Colonic mucosa (tissue), 4 donors: ENCODE measurements at regions not wholly inside any gene's neighbourhood (a gene's known extent, or its start where the extent isn't known, plus 50 kb on each side); places are given as distances from the start of the nearest gene placed in this dataset.

Experiments
- DNase-seq: peaks from one replicate; pipeline ENCODE4 v3.0.0-alpha.2; 2020
- H3K27ac ChIP-seq: fragments of 200-600 bp; one replicate; pipeline ENCODE4 v1.8.0; 2021
- H3K27me3 ChIP-seq: fragments of 200-600 bp; one replicate; pipeline ENCODE4 v1.8.0; 2021
- H3K36me3 ChIP-seq: fragments of 200-600 bp; one replicate; pipeline ENCODE4 v1.8.0; 2021
- H3K4me1 ChIP-seq: fragments of 200-600 bp; one replicate; pipeline ENCODE4 v1.8.0; 2021; ENCODE audit warnings: mild to moderate bottlenecking
- H3K4me3 ChIP-seq: fragments of 200-600 bp; one replicate; pipeline ENCODE4 v1.8.0; 2021
- H3K9ac ChIP-seq, 2 donors: one replicate each; pipeline ENCODE4 v1.7.0; 2013; ENCODE audit warnings: control low read depth in 2 of 2, low read depth in 2 of 2, low read length in 2 of 2
- H3K9me3 ChIP-seq: fragments of 200-600 bp; one replicate; pipeline ENCODE4 v1.8.0; 2021
- intact Hi-C: fragments of 100-400 bp; cut with DNase I; formaldehyde crosslinking; loops from one replicate; pipeline ENCODE4 v1.14.1; 2022
- TF ChIP-seq, protein P1 (sequence below): fragments of 200-600 bp; IDR thresholded peaks from one replicate; pipeline ENCODE4 v1.8.0; 2022; ENCODE audit warnings: antibody characterized with exemption, mild to moderate bottlenecking
- donor health status: healthy.
- donor health status: DM: no; HTN: no; CAD: no.
- donor health status: DM: no; HTN: no; CAD: no.

DNA sequence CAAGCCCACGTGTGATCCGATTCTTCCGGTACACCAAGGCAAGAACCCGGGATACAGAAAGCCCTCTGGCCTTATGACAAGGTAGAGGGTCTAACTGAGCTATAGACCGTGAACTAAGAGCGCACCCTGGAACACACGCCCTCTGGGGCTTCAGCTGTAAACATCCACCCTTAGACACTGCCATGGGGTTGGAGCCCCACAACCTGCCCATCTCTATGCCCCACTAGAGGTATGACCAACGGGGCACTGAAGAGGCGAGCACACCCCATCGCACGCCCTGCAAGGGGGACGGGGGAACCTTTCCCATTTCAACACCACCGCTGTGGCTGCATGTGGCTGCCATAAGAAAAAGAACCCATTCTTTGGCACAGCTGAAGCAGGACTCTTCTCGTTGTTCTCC, 1206.0 kb upstream of the TMEM132C start:
- H3K27ac ChIP-seq, result peak overlapping the region; percentile 47
- H3K36me3 ChIP-seq, result no peaks in the 10 kb centered on the region
- TF ChIP-seq, protein P1, sequence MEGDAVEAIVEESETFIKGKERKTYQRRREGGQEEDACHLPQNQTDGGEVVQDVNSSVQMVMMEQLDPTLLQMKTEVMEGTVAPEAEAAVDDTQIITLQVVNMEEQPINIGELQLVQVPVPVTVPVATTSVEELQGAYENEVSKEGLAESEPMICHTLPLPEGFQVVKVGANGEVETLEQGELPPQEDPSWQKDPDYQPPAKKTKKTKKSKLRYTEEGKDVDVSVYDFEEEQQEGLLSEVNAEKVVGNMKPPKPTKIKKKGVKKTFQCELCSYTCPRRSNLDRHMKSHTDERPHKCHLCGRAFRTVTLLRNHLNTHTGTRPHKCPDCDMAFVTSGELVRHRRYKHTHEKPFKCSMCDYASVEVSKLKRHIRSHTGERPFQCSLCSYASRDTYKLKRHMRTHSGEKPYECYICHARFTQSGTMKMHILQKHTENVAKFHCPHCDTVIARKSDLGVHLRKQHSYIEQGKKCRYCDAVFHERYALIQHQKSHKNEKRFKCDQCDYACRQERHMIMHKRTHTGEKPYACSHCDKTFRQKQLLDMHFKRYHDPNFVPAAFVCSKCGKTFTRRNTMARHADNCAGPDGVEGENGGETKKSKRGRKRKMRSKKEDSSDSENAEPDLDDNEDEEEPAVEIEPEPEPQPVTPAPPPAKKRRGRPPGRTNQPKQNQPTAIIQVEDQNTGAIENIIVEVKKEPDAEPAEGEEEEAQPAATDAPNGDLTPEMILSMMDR, result no peak
- H3K9me3 ChIP-seq, result no peaks in the 10 kb centered on the region
- DNase-seq, result no peak
- H3K4me3 ChIP-seq, result peak overlapping the region; percentile 28
- intact Hi-C loops, result no loop called here
- H3K27me3 ChIP-seq, result no peaks in the 10 kb centered on the region
- peaks cover 3% of the 10 kb centered on the region for H3K4me1 ChIP-seq
- H3K9ac ChIP-seq, result peak overlapping the region; percentile 24 to 58

DNA sequence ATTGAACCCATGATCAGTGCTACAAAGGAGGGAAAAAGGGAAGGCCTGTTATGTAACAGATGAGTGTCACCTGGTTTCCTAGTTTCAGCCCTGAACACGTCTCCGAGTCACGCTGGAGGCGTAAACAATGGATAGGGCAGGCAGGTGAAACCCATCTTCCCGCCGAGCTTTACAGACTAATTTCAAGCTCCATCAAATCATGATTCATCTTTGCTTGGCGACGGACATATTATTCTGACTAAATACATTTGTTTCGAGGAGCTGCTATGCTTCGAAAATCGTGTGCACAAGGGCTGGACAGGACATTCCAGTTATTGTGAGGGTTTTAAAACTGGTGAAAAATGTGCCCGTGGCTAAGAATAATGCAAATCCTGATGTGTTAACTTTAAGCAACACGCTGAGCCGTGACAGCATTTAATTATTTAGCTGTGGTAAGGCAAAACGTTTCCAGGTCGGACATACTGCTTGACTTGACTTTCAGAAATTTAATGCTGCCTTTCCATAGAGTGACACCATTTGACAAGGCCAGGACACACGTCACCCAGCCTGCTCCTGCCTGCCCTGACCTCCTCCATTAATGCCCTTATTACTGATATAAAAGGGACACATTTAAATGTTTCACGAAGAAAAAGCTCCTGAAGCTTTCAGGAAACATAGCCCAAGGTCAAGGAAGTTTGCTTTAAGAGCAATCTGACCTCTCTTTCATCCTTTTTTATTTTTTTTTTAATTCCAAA, 1203.5 kb upstream of the TMEM132C start:
- TF ChIP-seq, protein P1, result no peak
- Histone ChIP-seq H3K4me1 (peaks cover 3% of the 10 kb centered on the region), H3K4me3 (no peak overlapping the region), H3K9ac (no peak overlapping the region), H3K27ac (no peak overlapping the region), H3K9me3 (no peaks in the 10 kb centered on the region), H3K36me3 (no peaks in the 10 kb centered on the region), H3K27me3 (no peaks in the 10 kb centered on the region)
- intact Hi-C loops, result no loop called here
- DNase-seq, result no peak

DNA sequence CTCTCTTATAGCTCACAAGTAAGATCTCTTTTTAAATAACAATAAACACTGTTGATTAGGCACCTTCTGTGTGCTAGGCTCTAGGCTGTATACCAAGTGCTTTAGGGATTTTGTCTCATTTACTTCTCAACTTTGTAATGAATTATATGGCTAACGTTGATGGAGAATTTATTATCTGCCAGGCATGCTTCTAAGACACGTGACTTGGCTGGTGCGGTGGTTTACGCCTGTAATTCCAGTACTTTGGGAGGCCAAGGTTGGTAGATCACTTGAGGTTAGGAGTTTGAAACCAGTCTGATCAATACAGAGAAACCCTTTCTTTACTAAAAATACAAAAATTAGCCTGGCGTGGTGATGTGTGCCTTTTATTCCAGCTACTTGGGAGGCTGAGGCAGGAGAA, 1202.8 kb upstream of the TMEM132C start:
- intact Hi-C loops, result no loop called here
- peaks cover 3% of the 10 kb centered on the region for H3K4me1 ChIP-seq
- H3K9ac ChIP-seq, result no peak overlapping the region
- no peak overlapping the region for H3K4me3 ChIP-seq
- no peak for DNase-seq
- TF ChIP-seq, protein P1, result no peak
- no peaks in the 10 kb centered on the region for H3K9me3 ChIP-seq
- H3K36me3 ChIP-seq, result no peaks in the 10 kb centered on the region
- H3K27me3 ChIP-seq, result no peaks in the 10 kb centered on the region
- H3K27ac ChIP-seq, result no peak overlapping the region

GRCh38 chr12:127065595-127065994, 1201.4 kb upstream of the TMEM132C start:
- Histone ChIP-seq H3K36me3 (no peaks in the 10 kb centered on the region), H3K27me3 (no peaks in the 10 kb centered on the region), H3K9me3 (no peaks in the 10 kb centered on the region), H3K27ac (no peak overlapping the region), H3K4me1 (peaks cover 3% of the 10 kb centered on the region), H3K4me3 (no peak overlapping the region), H3K9ac (no peak overlapping the region)
- no peak for DNase-seq
- TF ChIP-seq, protein P1, result no peak
- intact Hi-C loops, result no loop called here

DNA sequence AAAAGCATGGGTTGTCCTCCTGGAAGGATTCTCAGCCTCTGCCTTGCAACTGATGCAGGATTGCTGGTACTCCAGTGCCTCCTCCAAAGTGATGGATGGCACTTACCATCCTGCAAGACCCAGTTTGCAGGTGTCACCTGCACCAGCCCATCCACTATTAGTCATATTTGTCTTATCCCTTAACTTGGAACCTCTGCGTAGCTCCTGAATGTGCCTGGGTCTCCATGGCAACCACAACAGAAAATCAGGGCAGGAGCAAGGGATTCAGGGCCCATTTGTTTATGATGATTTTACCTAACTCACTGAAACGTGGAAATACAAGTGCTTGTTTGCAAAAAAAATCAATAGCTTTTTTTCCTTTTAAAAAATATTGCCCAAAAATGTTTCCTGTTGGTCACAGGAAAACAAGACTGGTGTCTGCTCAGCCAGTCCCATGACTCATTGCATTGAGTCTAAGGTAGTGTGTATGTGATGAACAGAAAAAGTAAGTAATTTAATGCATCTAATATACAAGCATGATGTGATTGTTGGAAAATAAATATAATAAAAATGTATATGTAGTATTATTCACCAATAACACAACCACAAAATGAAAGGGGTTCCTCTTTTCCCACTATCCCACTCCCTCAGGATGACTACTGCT, 1196.3 kb upstream of the TMEM132C start:
- Histone ChIP-seq H3K4me3 (no peak overlapping the region), H3K9ac (no peak overlapping the region), H3K9me3 (no peaks in the 10 kb centered on the region), H3K4me1 (no peaks in the 10 kb centered on the region), H3K36me3 (no peaks in the 10 kb centered on the region), H3K27me3 (no peaks in the 10 kb centered on the region), H3K27ac (no peak overlapping the region)
- intact Hi-C loops, result no loop called here
- no peak for DNase-seq
- TF ChIP-seq, protein P1, result no peak
